ENCODE measurements at regions not wholly inside any gene's neighbourhood (a gene's known extent, or its start where the extent isn't known, plus 50 kb on each side); places are given as distances from the start of the nearest gene placed in this dataset.

DNA sequence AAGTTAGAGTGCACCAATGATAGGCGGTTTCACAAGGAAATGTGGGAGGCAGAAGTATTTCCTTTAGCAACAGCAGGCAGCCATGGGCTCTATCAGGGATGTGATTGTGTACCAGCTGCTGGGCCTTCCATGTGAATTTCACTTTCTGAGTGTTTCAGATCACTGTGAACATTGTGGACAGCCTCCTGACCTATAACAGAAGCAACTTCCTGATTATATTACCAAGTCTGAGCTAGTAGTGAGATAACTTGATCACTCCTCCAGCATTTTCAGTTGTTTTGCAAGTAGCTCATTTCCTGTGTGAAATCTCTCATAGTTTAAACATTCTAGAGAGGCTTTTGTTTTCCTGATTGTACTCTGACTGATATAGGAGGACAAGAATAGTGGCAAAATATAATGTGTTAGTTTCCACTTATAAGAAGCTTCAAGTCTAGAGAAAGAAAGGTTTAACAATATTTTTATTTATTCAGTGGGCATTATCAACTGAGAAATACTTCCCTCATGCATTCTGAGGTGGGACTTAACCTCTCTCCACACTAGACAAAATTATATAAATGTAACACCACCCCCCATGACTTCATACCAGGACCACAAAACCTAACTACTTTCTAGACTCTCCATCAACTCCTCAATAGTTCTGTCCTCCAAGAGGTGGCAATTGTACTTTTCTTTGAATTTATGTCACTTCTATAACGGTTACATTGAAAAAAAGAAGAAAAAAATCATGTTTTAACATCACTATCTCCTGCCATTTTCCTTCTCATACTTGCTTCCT, 184.2 kb upstream of the LUZP2 start:
- TF ChIP-seq, protein P1, sequence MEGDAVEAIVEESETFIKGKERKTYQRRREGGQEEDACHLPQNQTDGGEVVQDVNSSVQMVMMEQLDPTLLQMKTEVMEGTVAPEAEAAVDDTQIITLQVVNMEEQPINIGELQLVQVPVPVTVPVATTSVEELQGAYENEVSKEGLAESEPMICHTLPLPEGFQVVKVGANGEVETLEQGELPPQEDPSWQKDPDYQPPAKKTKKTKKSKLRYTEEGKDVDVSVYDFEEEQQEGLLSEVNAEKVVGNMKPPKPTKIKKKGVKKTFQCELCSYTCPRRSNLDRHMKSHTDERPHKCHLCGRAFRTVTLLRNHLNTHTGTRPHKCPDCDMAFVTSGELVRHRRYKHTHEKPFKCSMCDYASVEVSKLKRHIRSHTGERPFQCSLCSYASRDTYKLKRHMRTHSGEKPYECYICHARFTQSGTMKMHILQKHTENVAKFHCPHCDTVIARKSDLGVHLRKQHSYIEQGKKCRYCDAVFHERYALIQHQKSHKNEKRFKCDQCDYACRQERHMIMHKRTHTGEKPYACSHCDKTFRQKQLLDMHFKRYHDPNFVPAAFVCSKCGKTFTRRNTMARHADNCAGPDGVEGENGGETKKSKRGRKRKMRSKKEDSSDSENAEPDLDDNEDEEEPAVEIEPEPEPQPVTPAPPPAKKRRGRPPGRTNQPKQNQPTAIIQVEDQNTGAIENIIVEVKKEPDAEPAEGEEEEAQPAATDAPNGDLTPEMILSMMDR (IDR thresholded peaks at IDR 0.05; ENCODE audit: low read depth, low read length, missing control alignments) = no peak
- no peak overlapping the region for H3K4me3 ChIP-seq (replicated peaks; ENCODE audit: low read depth, low read length)
- DNase-seq (ENCODE audit: extremely low read depth, low read depth) = no peak

GRCh38 chr11:24321229-24321628, 175.6 kb upstream of the LUZP2 start:
- no peak overlapping the region for H3K4me3 ChIP-seq (replicated peaks; ENCODE audit: low read depth, low read length)
- DNase-seq (ENCODE audit: extremely low read depth, low read depth) = no peak
- TF ChIP-seq, protein P1 (IDR thresholded peaks at IDR 0.05; ENCODE audit: low read depth, low read length, missing control alignments) = no peak

DNA sequence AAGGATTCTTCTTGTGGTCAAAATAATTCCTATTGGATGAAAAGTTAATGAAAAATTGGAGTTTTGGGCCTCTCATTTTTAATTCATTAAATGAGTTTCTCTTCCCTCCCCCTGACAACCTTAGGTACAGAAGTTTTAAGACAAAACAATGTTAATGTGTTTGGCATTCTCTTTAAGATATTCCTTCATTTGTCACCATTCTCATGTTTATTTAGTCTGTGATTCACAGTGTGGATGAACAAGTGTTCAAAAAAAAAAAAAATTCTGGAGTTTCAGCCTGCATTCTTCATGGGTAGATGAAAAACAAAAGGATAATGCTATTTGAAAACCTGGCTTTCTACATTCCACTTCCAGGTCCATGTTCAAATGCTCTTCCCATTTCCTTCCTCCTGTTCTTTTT, 172.6 kb upstream of the LUZP2 start:
- H3K4me3 ChIP-seq (replicated peaks; ENCODE audit: low read depth, low read length) = no peak overlapping the region
- TF ChIP-seq, protein P1 (IDR thresholded peaks at IDR 0.05; ENCODE audit: low read depth, low read length, missing control alignments) = no peak
- no peak for DNase-seq (ENCODE audit: extremely low read depth, low read depth)

GRCh38 chr11:24344222-24344621, 152.6 kb upstream of the LUZP2 start:
- no peak for DNase-seq (ENCODE audit: extremely low read depth, low read depth)
- TF ChIP-seq, protein P1 (IDR thresholded peaks at IDR 0.05; ENCODE audit: low read depth, low read length, missing control alignments) = no peak
- no peak overlapping the region for H3K4me3 ChIP-seq (replicated peaks; ENCODE audit: low read depth, low read length)

DNA sequence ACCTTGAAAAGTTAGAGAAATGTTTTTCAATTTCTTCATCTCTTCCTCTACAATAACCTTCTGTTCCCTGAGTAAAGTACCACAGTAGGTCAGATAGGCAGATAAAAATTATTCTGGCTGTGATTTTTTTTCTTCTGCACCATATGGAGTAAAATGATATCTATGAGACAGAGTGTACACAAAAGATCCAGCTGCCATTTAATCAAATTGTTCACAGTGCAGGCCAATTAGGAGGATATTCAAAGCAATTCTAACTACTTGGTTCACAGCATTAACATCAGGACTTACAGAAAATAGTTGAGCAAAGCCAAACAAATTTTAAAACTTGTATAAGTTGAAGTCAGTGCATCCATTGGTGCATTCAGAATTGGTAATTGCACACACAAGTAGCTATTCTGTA, 147.9 kb upstream of the LUZP2 start:
- TF ChIP-seq, protein P1 (IDR thresholded peaks at IDR 0.05; ENCODE audit: low read depth, low read length, missing control alignments) = no peak
- no peak overlapping the region for H3K4me3 ChIP-seq (replicated peaks; ENCODE audit: low read depth, low read length)
- DNase-seq (ENCODE audit: extremely low read depth, low read depth) = no peak

GRCh38 chr11:24351179-24351578, 145.7 kb upstream of the LUZP2 start:
- TF ChIP-seq, protein P1 (IDR thresholded peaks at IDR 0.05; ENCODE audit: low read depth, low read length, missing control alignments) = no peak
- DNase-seq (ENCODE audit: extremely low read depth, low read depth) = no peak
- no peak overlapping the region for H3K4me3 ChIP-seq (replicated peaks; ENCODE audit: low read depth, low read length)

DNA sequence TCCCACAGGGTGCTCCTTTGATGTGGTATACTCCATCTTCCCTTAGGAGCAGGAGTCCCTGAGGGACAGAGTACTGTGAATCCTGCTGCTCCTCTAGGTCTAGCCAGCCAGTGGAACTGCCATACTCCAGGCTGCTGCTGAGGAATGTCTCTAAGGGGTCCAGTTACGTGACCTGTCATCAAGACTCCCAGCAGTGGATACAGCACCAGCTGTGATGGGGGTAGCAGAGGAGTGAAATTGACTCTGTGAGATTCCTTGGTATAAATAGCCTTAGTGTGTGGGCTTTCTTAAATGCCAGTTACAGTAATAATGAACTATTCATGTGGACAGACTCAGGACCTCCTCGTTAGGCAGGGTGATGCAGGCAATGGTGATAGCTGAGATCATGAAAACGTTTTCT, 140.4 kb upstream of the LUZP2 start:
- DNase-seq (ENCODE audit: extremely low read depth, low read depth) = no peak
- H3K4me3 ChIP-seq (replicated peaks; ENCODE audit: low read depth, low read length) = no peak overlapping the region
- TF ChIP-seq, protein P1 (IDR thresholded peaks at IDR 0.05; ENCODE audit: low read depth, low read length, missing control alignments) = no peak

Measured in HFF-Myc (cell line).